LNCAP (cell line): ENCODE measurements at regions not wholly inside any gene's neighbourhood (a gene's known extent, or its start where the extent isn't known, plus 50 kb on each side); places are given as distances from the start of the nearest gene placed in this dataset.

ENCODE experiments used
- CTCF ChIP-seq: fragments of 450-650 bp; IDR thresholded peaks from 2 replicates; pipeline ENCODE4 v1.5.1; 2017; ENCODE audit warnings: mild to moderate bottlenecking

- no peak for TF ChIP-seq CTCF
Measured at GRCh38 chr6:120671519-120671918, 662.8 kb downstream of the TBC1D32 start.

DNA sequence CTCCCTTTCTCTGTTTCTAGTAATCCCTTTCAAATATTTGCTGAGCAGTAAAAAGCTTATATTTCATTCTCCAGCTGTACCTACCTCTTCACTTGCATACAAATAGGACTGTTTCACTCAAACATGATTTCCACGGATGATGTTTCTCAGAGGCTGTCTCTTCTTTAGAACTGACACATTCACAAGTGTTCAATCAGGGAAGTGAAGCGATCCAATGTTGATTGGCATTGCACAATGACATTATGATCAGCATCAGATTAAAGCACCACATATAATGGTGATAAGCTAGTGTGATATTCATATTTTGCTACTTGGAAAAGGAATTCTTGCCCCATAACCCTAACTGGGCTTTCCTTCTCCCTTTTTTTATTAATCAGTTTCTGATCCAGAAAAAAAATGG lies 681.8 kb downstream of the TBC1D32 start:
- no peak for TF ChIP-seq CTCF

DNA sequence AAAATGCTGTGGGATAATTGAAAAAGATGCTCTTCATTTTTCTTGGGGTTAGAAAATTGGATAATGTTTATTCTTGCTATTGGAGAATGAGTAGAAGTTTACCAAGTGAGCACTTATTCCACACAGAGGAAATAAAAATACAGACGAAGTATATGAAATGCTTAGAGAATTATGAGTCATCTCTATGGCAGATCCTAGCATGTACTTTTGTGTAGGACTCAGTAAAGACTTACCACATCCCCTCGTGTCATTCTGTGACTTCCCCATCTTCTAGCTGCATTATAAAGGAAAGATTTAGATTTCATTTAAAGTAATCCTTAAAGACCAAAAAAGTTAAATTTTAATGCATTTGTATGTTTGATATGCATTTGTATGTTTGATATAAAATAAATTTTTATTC lies 685.6 kb downstream of the TBC1D32 start:
- TF ChIP-seq CTCF = no peak

- TF ChIP-seq CTCF = no peak
Measured at GRCh38 chr6:120646101-120646500, 688.2 kb downstream of the TBC1D32 start.

GRCh38 chr6:120632975-120633374 lies 701.3 kb downstream of the TBC1D32 start:
- no peak for TF ChIP-seq CTCF

GRCh38 chr6:120627612-120628011 lies 706.7 kb downstream of the TBC1D32 start:
- no peak for TF ChIP-seq CTCF

DNA sequence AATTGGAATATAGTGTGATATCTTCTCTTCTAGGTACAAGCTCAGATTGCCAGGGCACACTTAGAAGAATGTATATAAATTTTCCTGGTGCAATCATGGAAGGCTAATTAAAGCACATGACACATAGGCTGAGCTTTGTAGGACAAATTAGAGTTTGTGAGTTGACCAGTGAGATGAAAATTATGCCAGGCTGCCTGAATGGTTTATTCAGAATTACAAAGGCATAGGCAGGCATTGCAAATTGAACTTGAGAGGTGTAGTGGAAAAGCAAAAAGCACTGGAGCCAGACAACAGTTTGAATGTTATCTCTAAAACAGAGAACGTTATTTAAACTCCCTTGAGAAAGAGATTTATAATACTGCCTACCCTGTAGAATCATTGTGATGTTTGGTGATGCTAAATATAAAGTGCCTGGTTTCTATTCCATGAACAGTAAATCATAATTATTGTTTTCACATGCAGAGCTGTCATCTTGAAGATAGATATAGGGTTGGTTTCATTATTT lies 712.1 kb downstream of the TBC1D32 start:
- TF ChIP-seq CTCF = no peak

- TF ChIP-seq CTCF = no peak
Measured at GRCh38 chr6:120620900-120621299, 713.4 kb downstream of the TBC1D32 start.
